SK-N-SH treated with all-trans-retinoic acid at 6 μM for 48 hours (cell line): ENCODE measurements at regions not wholly inside any gene's neighbourhood (a gene's known extent, or its start where the extent isn't known, plus 50 kb on each side); places are given as distances from the start of the nearest gene placed in this dataset.

Experiments used
- ARNTL ChIP-seq: fragments of 450-650 bp; formaldehyde crosslinking; IDR thresholded peaks from 2 replicates; pipeline ENCODE4 v1.5.0; 2020; ENCODE audit warnings: low read depth, mild to moderate bottlenecking, moderate library complexity, borderline replicate concordance
- BACH2 ChIP-seq: fragments of 250-450 bp; sonication (Bioruptor Pico); IDR thresholded peaks from 2 replicates; pipeline ENCODE4 v1.9.0; 2021; ENCODE audit warnings: mild to moderate bottlenecking, borderline replicate concordance
- CREB5 ChIP-seq: fragments of 250-450 bp; sonication (Bioruptor Pico); IDR thresholded peaks from 2 replicates; pipeline ENCODE4 v1.5.1; 2020; ENCODE audit warnings: low read depth, mild to moderate bottlenecking, moderate library complexity
- TSHZ2 ChIP-seq: fragments of 250-450 bp; sonication (Bioruptor Pico); IDR thresholded peaks from 2 replicates; pipeline ENCODE4 v1.5.0; 2020; ENCODE audit warnings: mild to moderate bottlenecking, moderate library complexity
- ZNF70 ChIP-seq: fragments of 450-650 bp; formaldehyde crosslinking; IDR thresholded peaks from 2 replicates; pipeline ENCODE4 v1.5.0; 2020; ENCODE audit warnings: mild to moderate bottlenecking, moderate library complexity

GRCh38 chr13:44293374-44293773 lies 80.2 kb upstream of the SERP2 start:
- TF ChIP-seq CREB5 (CRISPR knock-in tag) (no peak), TSHZ2 (no peak), BACH2 (CRISPR knock-in tag) (no peak), ARNTL (CRISPR knock-in tag) (no peak), ZNF70 (CRISPR knock-in tag) (no peak)
